Tibial nerve (tissue), 4 donors: ENCODE measurements at regions not wholly inside any gene's neighbourhood (a gene's known extent, or its start where the extent isn't known, plus 50 kb on each side); places are given as distances from the start of the nearest gene placed in this dataset.

Experiments used
- DNase-seq, 2 donors: peaks; one replicate each; pipeline ENCODE4 v3.0.0-alpha.2; 2019; ENCODE audit warnings: low spot score in 2 of 2
- H3K27ac ChIP-seq, 4 donors: fragments of 200-600 bp; sonication (generic) in 3 of 4; one replicate each; pipeline ENCODE4 v1.5.1; 2017 to 2019; ENCODE audit warnings: mild to moderate bottlenecking in 1 of 4
- H3K27me3 ChIP-seq, 2 donors: fragments of 200-600 bp; sonication (generic) in 1 of 2; one replicate each; pipeline versions ENCODE4 v1.5.1 to v1.6.0; 2017 to 2019
- H3K36me3 ChIP-seq, 3 donors: fragments of 200-600 bp; sonication (generic); one replicate each; pipeline ENCODE4 v1.5.1; 2018 to 2019
- H3K4me1 ChIP-seq, 4 donors: fragments of 200-600 bp; sonication (generic) in 3 of 4; one replicate each; pipeline ENCODE4 v1.5.1; 2017 to 2019
- H3K4me3 ChIP-seq, 4 donors: fragments of 200-600 bp; sonication (generic) in 3 of 4; one replicate each; pipeline ENCODE4 v1.5.1; 2017 to 2019; ENCODE audit warnings: mild to moderate bottlenecking in 1 of 4, moderate library complexity in 1 of 4
- H3K9me3 ChIP-seq, 4 donors: fragments of 200-600 bp; sonication (generic) in 3 of 4; one replicate each; pipeline ENCODE4 v1.5.1; 2017 to 2019
- CTCF ChIP-seq, 5 experiments: fragments of 200-600 bp in 3 of 5; fragments of 450-650 bp in 2 of 5; sonication (generic) in 3 of 5; IDR thresholded peaks; one replicate each; pipeline ENCODE4 v1.5.1; 2016 to 2019; ENCODE audit warnings: antibody characterized with exemption in 5 of 5, mild to moderate bottlenecking in 3 of 5, moderate library complexity in 2 of 5
- EP300 ChIP-seq, 2 donors: sonication (generic); formaldehyde crosslinking; IDR thresholded peaks; one replicate each; pipeline ENCODE4 v1.6.1; 2017; ENCODE audit warnings: antibody characterized with exemption in 2 of 2, mild to moderate bottlenecking in 1 of 2
- POLR2A ChIP-seq, 2 donors: fragments of 450-650 bp; IDR thresholded peaks; one replicate each; pipeline ENCODE4 v1.6.1; 2017; ENCODE audit warnings: antibody characterized with exemption in 2 of 2, mild to moderate bottlenecking in 2 of 2, moderate library complexity in 2 of 2
- WGBS, 2 donors: methylation state at CpG; one replicate each; pipeline ENCODE4 v1.1.5; 2018; 5-methylcytosine and 5-hydroxymethylcytosine counted together

DNA sequence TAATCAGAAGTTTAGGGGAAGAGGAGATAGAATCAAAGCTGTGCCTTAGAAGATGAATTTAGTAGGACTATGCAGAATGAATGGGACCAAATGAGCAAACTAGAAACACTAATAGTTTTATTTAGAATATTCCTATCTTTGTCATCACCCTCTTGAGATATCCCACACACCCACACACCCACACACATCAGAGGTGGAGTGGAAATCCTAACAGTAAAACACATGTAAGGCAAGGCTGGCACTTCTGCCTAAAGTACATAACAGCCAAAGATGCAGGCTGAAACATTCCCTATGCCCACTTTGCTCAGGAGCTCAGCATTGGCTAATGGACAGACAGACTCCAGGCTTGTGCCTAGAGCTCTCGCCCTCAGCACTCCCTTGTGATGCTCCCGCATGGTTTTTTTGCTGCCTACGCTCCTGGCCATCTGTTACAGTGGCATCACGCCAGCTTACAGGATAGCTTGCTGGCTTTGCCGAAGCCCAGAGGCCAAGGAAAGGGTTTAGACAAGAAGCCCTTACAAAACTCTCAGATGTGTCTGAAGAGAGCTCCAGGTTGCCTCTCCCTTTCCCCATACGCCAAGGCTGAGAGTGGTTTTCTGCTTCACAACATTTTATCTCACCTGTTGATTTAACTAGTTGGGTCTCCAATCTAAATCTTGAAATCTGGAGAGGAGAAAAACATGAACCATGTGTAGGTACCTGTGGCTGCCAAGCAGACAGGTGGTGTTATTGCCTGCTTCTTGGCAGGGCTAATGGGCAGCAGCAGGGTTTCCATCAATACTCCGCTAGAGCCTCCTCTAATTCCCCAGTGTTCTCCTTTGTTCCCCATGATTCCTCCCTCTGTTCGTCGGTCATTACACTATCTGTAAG is 282.6 kb upstream of the ID4 start:
- 67 to 87% methylated on average over 9 of the region's 9 CpGs for WGBS, 2 donors
- DNase-seq, result no peak
- Histone ChIP-seq H3K4me1 (no peaks in the 10 kb centered on the region), H3K27ac (no peak overlapping the region), H3K27me3 (no peaks in the 10 kb centered on the region), H3K4me3 (no peak overlapping the region), H3K9me3 (no peaks in the 10 kb centered on the region), H3K36me3 (no peaks in the 10 kb centered on the region)
- no peak for TF ChIP-seq POLR2A (IDR thresholded peaks at IDR 0.05)
- TF ChIP-seq CTCF (IDR thresholded peaks at IDR 0.05), result no peak
- TF ChIP-seq EP300 (IDR thresholded peaks at IDR 0.05), result no peak

GRCh38 chr6:19557191-19557590 is 280.0 kb upstream of the ID4 start:
- Histone ChIP-seq H3K27me3 (no peaks in the 10 kb centered on the region), H3K27ac (no peak overlapping the region), H3K4me1 (no peaks in the 10 kb centered on the region), H3K9me3 (no peaks in the 10 kb centered on the region), H3K4me3 (no peak overlapping the region), H3K36me3 (no peaks in the 10 kb centered on the region)
- WGBS, 2 donors, result 45 to 51% methylated on average over 3 of the region's 3 CpGs
- TF ChIP-seq POLR2A (IDR thresholded peaks at IDR 0.05) (no peak), CTCF (IDR thresholded peaks at IDR 0.05) (no peak), EP300 (IDR thresholded peaks at IDR 0.05) (no peak)
- DNase-seq, result no peak

DNA sequence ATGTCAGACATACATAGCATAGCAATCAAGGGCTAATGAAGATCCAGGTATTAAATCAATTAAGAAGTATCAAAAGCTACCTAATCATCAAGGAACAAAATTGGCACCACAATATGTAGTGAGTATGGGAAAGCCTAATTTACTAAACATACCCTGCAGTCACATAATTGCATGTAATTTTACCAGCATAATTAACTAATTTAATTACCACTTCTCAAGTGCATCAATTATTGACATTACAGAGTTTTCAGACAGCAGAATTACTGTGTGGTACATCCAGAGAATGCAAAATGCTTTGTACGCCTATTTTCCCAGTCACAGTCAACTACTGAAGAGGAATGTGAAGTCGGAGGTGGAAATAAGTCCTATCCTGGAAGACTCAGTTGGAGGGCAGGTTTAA is 279.0 kb upstream of the ID4 start:
- WGBS, 2 donors, result 84 to 86% methylated on average over 2 of the region's 2 CpGs
- H3K27ac ChIP-seq, result no peak overlapping the region
- no peak overlapping the region for H3K4me3 ChIP-seq
- DNase-seq, result no peak
- no peaks in the 10 kb centered on the region for H3K27me3 ChIP-seq
- TF ChIP-seq CTCF (IDR thresholded peaks at IDR 0.05), result no peak
- no peak for TF ChIP-seq EP300 (IDR thresholded peaks at IDR 0.05)
- TF ChIP-seq POLR2A (IDR thresholded peaks at IDR 0.05), result no peak
- no peaks in the 10 kb centered on the region for H3K4me1 ChIP-seq
- H3K36me3 ChIP-seq, result no peaks in the 10 kb centered on the region
- no peaks in the 10 kb centered on the region for H3K9me3 ChIP-seq

GRCh38 chr6:19558934-19559333 is 278.2 kb upstream of the ID4 start:
- no peak for TF ChIP-seq CTCF (IDR thresholded peaks at IDR 0.05)
- no peak for TF ChIP-seq POLR2A (IDR thresholded peaks at IDR 0.05)
- TF ChIP-seq EP300 (IDR thresholded peaks at IDR 0.05), result no peak
- Histone ChIP-seq H3K36me3 (no peaks in the 10 kb centered on the region), H3K4me1 (no peaks in the 10 kb centered on the region), H3K27me3 (no peaks in the 10 kb centered on the region), H3K27ac (no peak overlapping the region), H3K4me3 (no peak overlapping the region), H3K9me3 (no peaks in the 10 kb centered on the region)
- DNase-seq, result no peak
- 78 to 87% methylated on average over 2 of the region's 2 CpGs for WGBS, 2 donors

DNA sequence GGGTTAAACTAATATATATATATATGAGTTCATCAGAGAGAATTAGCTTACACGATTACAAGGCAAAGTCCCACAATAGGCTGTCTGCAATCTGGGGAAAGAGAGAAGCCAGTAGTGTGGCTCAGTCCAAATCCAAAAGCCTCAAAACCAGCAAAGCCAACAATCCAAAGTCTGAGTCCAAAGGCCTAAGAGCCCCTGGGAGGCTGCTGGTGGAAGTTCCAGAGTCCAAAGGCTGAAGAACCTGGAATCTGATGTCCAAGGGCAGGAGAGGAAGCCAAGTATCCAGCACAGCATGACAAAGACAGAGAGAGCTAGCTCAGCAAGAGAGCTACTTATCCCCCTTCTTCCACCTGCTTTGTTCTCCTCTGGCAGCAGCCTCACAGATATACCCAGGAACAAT is 274.7 kb upstream of the ID4 start:
- Histone ChIP-seq H3K27me3 (no peaks in the 10 kb centered on the region), H3K4me1 (no peaks in the 10 kb centered on the region), H3K27ac (no peak overlapping the region), H3K36me3 (no peaks in the 10 kb centered on the region), H3K4me3 (no peak overlapping the region), H3K9me3 (no peaks in the 10 kb centered on the region)
- DNase-seq, result no peak
- TF ChIP-seq CTCF (IDR thresholded peaks at IDR 0.05), result no peak
- TF ChIP-seq POLR2A (IDR thresholded peaks at IDR 0.05), result no peak
- no peak for TF ChIP-seq EP300 (IDR thresholded peaks at IDR 0.05)
- WGBS, 2 donors, result 79 to 83% methylated on average over 1 of the region's 1 CpG
